ENCODE measurements at regions not wholly inside any gene's neighbourhood (a gene's known extent, or its start where the extent isn't known, plus 50 kb on each side); places are given as distances from the start of the nearest gene placed in this dataset.

GRCh38 chr6:140533526-140533925 is 1159.1 kb upstream of the CITED2 start:
- TF ChIP-seq CTCF (IDR thresholded peaks at IDR 0.05; ENCODE audit: insufficient read depth, low read length, poor library complexity, severe bottlenecking), result no peak
- no peak for TF ChIP-seq EZH2phosphoT487 (conservative IDR thresholded peaks at IDR 0.05; ENCODE audit: low read length)
